Stomach (tissue), 8 donors: ENCODE measurements at regions not wholly inside any gene's neighbourhood (a gene's known extent, or its start where the extent isn't known, plus 50 kb on each side); places are given as distances from the start of the nearest gene placed in this dataset.
"Not testable (repeated sequence)": the region's sequence is repeated elsewhere in the genome, so short reads cannot be mapped to it uniquely, and the experiment has no call there.

Experiments
- DNase-seq, 2 donors: peaks; one replicate each; pipeline versions ENCODE4 v3.0.0 to v3.0.0-alpha.2; 2013 to 2019
- H3K27ac ChIP-seq, 5 donors: fragments of 200-600 bp in 4 of 5; sonication (generic) in 4 of 5; one replicate each; pipeline ENCODE4 v1.5.1; 2013 to 2019; ENCODE audit warnings: mild to moderate bottlenecking in 1 of 5, moderate library complexity in 1 of 5
- H3K27me3 ChIP-seq, 3 donors: fragments of 200-600 bp; sonication (generic); one replicate each; pipeline ENCODE4 v1.5.1; 2017 to 2019; ENCODE audit warnings: mixed run types in 1 of 3
- H3K36me3 ChIP-seq, 4 donors: fragments of 200-600 bp; sonication (generic); 1 replicate in 3 of 4; 2 replicates in 1 of 4; pipeline ENCODE4 v1.5.1; 2016 to 2019
- H3K4me1 ChIP-seq, 4 donors: fragments of 200-600 bp; sonication (generic); one replicate each; pipeline ENCODE4 v1.5.1; 2016 to 2019
- H3K4me3 ChIP-seq, 4 donors: fragments of 200-600 bp; sonication (generic) in 3 of 4; one replicate each; pipeline ENCODE4 v1.5.1; 2016 to 2019; ENCODE audit warnings: mild to moderate bottlenecking in 1 of 4
- H3K9me3 ChIP-seq, 4 donors: fragments of 200-600 bp; sonication (generic); one replicate each; pipeline ENCODE4 v1.5.1; 2016 to 2019
- EP300 ChIP-seq: sonication (generic); formaldehyde crosslinking; IDR thresholded peaks from one replicate; pipeline ENCODE4 v1.6.1; 2017; ENCODE audit warnings: antibody characterized with exemption
- POLR2A ChIP-seq, 4 donors: fragments of 450-650 bp; IDR thresholded peaks; one replicate each; pipeline ENCODE4 v1.6.1; 2016; ENCODE audit warnings: antibody characterized with exemption in 4 of 4, control low read depth in 2 of 4, mild to moderate bottlenecking in 1 of 4, moderate library complexity in 1 of 4
- POLR2AphosphoS5 ChIP-seq, 3 donors: sonication (generic); formaldehyde crosslinking; IDR thresholded peaks; one replicate each; pipeline ENCODE4 v1.6.1; 2016; ENCODE audit warnings: antibody characterized with exemption in 3 of 3
- WGBS, 5 donors: extraction: QIAGEN DNeasy Blood & Tissue Kit in 3 of 5; methylation state at CpG; one replicate each; pipeline versions ENCODE4 v1.1.5 to v1.1.7; 2013 to 2018; 5-methylcytosine and 5-hydroxymethylcytosine counted together
- intact Hi-C: fragments of 100-400 bp; cut with DNase I; formaldehyde crosslinking; loops from one replicate; pipeline ENCODE4 v1.15.1; 2023; ENCODE audit warnings: low total_unique reads
- TF ChIP-seq, protein P1 (sequence below), 7 experiments: fragments of 450-650 bp in 4 of 7; fragments of 200-600 bp in 3 of 7; sonication (generic) in 3 of 7; IDR thresholded peaks; one replicate each; pipeline ENCODE4 v1.5.1; 2016 to 2019; ENCODE audit warnings: antibody characterized with exemption in 7 of 7, control low read depth in 2 of 7, mild to moderate bottlenecking in 1 of 7
- donor health status: healthy with polysubstance abuse.
- donor health status: Bipolar disorder and iron deficiency.
- donor health status: healthy.

DNA sequence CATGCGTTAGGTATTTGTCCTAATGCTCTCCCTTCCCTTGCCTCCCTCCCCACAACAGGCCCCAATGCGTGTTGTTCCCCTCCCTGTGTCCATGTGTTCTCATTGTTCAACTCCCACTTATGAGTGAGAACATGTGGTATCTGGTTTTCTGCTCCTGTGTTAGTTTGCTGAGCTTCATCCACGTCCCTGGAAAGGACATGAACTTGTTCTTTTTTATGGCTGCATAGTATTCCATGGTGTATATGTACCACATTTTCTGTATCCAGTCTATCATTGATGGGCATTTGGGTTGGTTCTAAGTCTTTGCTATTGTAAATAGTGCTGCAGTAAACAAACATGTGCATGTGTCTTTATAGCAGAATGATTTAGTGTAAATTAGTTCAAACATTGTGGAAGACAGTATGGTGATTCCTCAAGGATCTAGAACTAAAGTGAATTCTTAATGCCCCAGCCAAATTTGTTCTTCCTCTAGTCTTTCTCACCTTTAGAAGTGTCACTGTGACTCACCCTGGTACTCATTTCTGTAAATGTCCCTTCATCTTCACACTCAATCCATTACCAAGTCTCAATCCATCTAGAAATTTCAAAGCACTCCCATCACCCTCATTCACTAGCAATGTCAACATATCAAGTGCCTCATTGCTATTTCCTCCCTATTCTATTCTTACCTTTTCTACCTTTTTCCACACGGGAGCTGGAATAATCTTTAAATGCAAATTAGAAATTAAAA lies 123.9 kb downstream of the MREG start:
- intact Hi-C loops, H3K27me3 ChIP-seq, DNase-seq, H3K36me3 ChIP-seq, H3K27ac ChIP-seq, H3K4me3 ChIP-seq, H3K4me1 ChIP-seq, H3K9me3 ChIP-seq: not testable (repeated sequence)
- 74 to 85% (median 82%) methylated on average over 4 of the region's 4 CpGs for WGBS, 5 donors

DNA sequence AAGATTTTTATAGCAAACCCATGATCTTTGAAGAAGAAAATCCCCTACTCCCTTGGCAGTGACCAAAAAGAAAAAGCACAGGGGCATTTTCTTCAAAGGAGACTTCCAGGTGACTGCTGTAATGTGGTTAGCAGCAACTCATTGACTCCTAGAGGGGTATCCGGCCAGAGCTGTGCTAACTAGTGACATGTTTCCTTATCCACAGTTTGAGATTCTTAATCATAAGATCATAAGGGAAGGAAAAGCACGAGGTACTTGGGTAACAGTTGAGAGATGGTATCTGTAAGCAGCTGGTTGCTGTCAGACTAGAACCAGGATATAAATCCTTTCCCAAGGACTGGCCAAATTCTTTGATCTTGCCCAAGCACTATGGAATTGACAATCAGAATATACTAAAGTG lies 124.7 kb downstream of the MREG start:
- 39 to 56% (median 44%) methylated on average over 2 of the region's 2 CpGs for WGBS, 5 donors
- DNase-seq: no peak
- peaks cover 0 to 4% (median 0%) of the 10 kb centered on the region in 4 donors for H3K4me1 ChIP-seq
- H3K27me3 ChIP-seq: no peaks in the 10 kb centered on the region
- intact Hi-C loops: no loop called here
- no peaks in the 10 kb centered on the region for H3K9me3 ChIP-seq
- no peak overlapping the region for H3K4me3 ChIP-seq
- no peak overlapping the region for H3K27ac ChIP-seq
- no peak for TF ChIP-seq POLR2A (IDR thresholded peaks at IDR 0.05)
- no peak for TF ChIP-seq EP300
- TF ChIP-seq, protein P1, sequence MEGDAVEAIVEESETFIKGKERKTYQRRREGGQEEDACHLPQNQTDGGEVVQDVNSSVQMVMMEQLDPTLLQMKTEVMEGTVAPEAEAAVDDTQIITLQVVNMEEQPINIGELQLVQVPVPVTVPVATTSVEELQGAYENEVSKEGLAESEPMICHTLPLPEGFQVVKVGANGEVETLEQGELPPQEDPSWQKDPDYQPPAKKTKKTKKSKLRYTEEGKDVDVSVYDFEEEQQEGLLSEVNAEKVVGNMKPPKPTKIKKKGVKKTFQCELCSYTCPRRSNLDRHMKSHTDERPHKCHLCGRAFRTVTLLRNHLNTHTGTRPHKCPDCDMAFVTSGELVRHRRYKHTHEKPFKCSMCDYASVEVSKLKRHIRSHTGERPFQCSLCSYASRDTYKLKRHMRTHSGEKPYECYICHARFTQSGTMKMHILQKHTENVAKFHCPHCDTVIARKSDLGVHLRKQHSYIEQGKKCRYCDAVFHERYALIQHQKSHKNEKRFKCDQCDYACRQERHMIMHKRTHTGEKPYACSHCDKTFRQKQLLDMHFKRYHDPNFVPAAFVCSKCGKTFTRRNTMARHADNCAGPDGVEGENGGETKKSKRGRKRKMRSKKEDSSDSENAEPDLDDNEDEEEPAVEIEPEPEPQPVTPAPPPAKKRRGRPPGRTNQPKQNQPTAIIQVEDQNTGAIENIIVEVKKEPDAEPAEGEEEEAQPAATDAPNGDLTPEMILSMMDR (IDR thresholded peaks at IDR 0.05): no peak
- H3K36me3 ChIP-seq: no peaks in the 10 kb centered on the region

- no peaks in the 10 kb centered on the region for H3K9me3 ChIP-seq
- no peaks in the 10 kb centered on the region for H3K27me3 ChIP-seq
- no peaks in the 10 kb centered on the region for H3K36me3 ChIP-seq
- no peak for TF ChIP-seq POLR2AphosphoS5 (IDR thresholded peaks at IDR 0.05)
- no peak for TF ChIP-seq EP300
- no peak for DNase-seq
- H3K4me1 ChIP-seq: peaks cover 0 to 4% (median 0%) of the 10 kb centered on the region in 4 donors
- WGBS, 5 donors: 49 to 89% (median 57%) methylated on average over 2 of the region's 2 CpGs
- no peak overlapping the region for H3K4me3 ChIP-seq
- intact Hi-C loops: no loop called here
- H3K27ac ChIP-seq: no peak overlapping the region
These were observed 126.0 kb downstream of the MREG start for GRCh38 chr2:215887303-215887702.

DNA sequence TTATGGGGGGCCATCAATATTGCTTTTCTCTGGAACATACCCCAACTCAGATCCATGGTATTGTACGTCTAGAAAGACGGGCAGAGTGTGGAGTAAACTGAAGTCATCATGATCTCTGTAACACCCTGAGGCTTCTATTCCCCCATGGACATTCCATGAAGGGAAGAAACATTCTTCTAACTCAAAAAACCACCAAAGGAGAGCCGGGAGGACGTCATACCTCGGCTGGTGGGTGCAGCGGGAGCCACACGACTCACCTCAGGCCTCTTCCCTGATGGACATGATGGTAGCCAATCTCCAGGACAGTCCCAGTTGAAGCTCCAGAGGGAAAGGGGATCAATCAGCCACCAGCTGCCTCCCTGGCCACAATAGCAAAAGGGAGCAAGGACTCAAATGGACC lies 127.3 kb downstream of the MREG start:
- Histone ChIP-seq H3K4me1 (peaks cover 0 to 4% (median 0%) of the 10 kb centered on the region in 4 donors), H3K4me3 (no peak overlapping the region), H3K9me3 (no peaks in the 10 kb centered on the region), H3K27ac (no peak overlapping the region), H3K27me3 (no peaks in the 10 kb centered on the region), H3K36me3 (no peaks in the 10 kb centered on the region)
- WGBS, 5 donors: 90 to 97% (median 94%) methylated on average over 7 of the region's 7 CpGs
- TF ChIP-seq, protein P1 (IDR thresholded peaks at IDR 0.05): no peak
- TF ChIP-seq POLR2A (IDR thresholded peaks at IDR 0.05) (no peak), EP300 (no peak), POLR2AphosphoS5 (IDR thresholded peaks at IDR 0.05) (no peak)
- intact Hi-C loops: no loop called here
- DNase-seq: no peak

GRCh38 chr2:215885536-215885935 lies 127.8 kb downstream of the MREG start:
- Histone ChIP-seq H3K4me1 (peaks cover 0 to 4% (median 0%) of the 10 kb centered on the region in 4 donors), H3K27ac (no peak overlapping the region)
- TF ChIP-seq, protein P1 (IDR thresholded peaks at IDR 0.05): no peak
- TF ChIP-seq POLR2A (IDR thresholded peaks at IDR 0.05) (no peak), POLR2AphosphoS5 (IDR thresholded peaks at IDR 0.05) (no peak), EP300 (no peak)

More at GRCh38 chr2:215885536-215885935, 127.8 kb downstream of the MREG start:
- H3K4me3 ChIP-seq: no peak overlapping the region
- no peaks in the 10 kb centered on the region for H3K27me3 ChIP-seq
- intact Hi-C loops: no loop called here
- no peaks in the 10 kb centered on the region for H3K9me3 ChIP-seq
- WGBS, 5 donors: 56 to 61% (median 59%) methylated on average over 2 of the region's 2 CpGs
- no peaks in the 10 kb centered on the region for H3K36me3 ChIP-seq
- no peak for DNase-seq
